GM18505 (cell line): ENCODE measurements at regions not wholly inside any gene's neighbourhood (a gene's known extent, or its start where the extent isn't known, plus 50 kb on each side); places are given as distances from the start of the nearest gene placed in this dataset.
"Not testable (repeated sequence)": the region's sequence is repeated elsewhere in the genome, so short reads cannot be mapped to it uniquely, and the experiment has no call there.

Experiments used
- ATAC-seq: cut with Tn5 transposase; IDR thresholded peaks from one replicate; pipeline ENCODE4 v1.9.1; 2021; ENCODE audit not compliant: unreplicated experiment
- POLR2A ChIP-seq: IDR thresholded peaks from 4 replicates; pipeline ENCODE4 v1.6.1; 2011; ENCODE audit warnings: borderline replicate concordance; ENCODE audit not compliant: insufficient read depth, insufficient read length; ENCODE audit errors: extremely low read depth

DNA sequence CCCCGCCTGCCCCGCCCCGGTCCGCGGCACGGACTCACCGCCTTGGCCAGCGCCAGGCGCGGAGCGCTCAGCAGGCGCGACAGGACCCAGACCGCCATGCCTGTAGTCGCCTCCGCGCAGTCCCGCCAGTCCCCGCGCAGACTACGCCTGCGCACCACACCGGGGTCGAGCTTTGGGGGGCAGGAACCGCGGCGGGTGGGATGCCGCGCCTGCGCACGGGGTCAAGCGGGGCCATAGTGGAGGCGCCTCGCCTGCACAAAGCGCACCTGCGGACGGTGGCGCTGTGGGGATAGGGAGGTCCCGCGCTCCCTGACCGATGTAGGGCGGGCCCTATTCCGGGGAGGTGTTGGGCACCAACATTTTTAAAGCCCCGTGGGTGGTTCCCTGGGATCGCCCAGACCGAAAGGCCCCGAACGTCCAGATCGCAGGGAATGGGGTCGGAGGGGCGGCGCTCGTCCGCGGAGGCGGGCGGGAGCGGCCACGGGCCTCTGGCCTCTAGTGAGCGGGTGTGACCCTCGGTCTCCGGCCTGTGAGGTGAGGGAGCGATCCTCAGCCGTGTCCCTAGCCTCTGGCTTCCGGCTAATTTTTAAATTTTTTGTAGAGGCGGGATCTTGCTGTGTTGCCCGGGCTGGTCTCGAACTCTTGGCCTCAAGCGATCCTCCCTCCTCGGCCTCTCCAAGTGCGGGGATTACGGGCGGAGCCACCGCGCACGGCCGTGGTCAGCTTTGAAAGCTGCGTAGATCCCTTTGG is 70.8 kb upstream of the LPCAT1 start:
- peak; percentile 94 for ATAC-seq
- TF ChIP-seq POLR2A: peak; percentile 62

DNA sequence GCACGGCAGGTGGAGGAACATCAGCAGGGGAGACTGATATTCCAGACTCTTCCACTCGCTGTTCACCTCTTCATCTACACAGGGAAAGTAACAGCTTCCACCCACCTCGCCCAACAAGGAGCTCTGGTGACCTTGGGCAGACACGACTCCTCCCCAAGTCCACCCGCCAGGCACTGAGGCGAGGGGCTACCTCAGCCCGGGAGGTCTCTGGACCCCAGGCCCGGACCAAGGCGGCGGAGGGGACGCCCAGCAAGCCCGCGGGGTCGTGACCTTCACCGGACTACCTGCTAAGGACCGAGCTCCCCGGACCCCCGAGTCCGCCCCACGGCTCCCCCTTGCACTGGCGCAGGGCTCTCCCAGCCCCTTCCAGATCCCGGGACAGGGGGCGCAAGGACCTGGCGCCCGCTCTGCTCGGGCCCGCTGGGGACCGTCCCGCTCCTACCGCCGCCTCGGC is 70.2 kb upstream of the LPCAT1 start:
- ATAC-seq: peak; percentile 16
- no peak for TF ChIP-seq POLR2A

DNA sequence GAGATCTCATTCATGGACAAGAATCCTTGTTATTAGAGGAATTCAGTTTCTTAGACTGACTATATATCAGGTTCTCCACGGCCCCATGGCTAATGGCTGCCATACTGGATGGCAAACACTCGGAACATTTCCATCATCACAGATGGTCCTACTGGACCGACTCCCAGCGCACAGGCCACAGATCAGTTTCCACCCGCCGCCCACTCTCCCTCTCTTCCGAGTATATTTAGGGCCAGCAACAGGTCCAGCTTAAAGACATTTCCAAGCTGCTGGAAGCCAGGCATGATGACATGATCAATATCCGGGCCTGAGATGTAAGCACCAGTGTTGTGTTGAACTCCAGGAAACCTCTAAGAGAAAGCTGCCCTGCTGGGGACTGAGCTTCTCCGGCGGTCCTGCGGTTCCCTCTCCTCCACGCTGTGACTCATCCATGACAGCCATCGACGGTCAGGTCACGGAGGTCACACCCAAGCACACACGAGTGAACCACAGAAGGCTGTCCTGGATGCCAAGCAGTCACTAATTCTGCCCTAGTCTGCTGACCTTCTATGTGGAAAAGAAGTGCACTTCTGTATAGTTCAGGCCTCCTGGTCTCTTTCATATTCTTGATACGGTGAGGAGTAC is 64.4 kb upstream of the LPCAT1 start:
- ATAC-seq: not testable (repeated sequence)

DNA sequence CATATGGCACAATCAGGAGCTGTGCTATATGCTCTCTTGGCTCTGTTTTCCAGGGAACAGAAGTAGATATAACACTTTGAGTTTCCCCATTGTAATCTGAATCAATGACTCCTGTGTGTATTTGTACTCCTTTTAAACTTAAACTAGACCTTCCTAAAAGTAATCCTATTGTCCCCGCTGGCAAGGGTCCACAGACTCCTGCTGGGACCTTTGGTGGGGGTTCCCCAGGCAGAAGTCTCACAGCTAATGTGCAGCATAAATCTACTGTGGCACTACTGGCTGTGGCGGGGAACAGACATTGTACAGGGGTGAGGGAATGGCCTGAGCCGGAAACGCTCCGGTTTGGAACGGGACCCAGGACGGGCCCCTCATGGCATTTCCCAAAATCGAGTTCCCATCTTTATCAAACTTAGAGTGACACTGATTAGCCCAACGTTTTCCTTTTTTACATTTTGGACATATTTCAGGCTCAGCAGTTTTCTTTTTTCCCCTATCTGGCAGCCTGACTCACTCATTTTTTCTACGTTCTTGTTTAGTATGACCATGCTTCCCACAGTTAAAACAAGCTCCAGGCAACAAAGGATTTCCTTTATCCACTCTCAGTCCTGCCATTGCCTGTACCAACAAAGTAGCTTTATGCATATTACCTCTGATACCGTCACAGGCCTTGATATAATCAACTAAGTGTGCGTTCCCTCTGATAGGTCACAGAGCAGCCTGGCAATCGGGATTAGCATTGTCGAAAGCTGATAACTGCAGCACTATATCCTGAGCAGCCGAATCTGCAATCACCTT is 59.5 kb upstream of the LPCAT1 start:
- ATAC-seq: not testable (repeated sequence)

DNA sequence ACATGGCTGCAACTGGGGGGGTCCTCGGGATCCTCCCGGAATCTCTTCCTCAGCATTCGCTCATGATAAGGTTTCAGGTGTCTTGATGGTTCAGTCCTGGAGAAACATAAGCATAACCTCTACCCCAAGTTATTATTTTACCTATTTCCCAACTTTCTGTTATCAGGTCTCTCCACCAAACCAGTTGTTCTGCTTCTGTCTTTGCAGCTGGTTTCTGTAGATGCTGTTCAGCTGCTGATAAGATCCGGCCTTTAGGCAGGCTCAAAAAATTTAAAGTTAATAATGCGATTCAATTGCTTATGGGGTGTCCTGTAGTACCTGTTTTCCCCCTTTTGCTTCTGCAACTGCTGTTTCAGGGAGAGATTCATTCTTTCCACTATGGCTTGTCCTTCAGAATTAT is 55.6 kb upstream of the LPCAT1 start:
- ATAC-seq: not testable (repeated sequence)

DNA sequence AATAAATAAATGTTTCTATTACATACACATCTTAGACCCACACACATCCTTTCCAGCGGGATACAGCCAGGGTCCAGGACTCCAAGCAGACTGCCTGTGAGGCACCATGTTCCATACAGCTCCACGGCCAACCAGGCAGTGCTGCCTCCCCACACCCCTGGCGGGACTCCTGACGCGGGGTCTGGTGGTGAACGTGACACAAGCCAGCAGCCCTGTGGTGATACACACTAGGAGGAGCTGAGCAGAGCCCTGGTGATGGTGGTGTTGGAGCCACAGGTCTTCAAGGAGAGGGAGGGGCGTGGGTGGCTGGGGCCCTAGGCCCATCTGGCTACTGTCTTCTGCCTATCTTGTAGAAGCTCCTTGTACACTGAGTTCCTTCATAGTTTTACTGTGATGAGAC is 53.1 kb upstream of the LPCAT1 start:
- ATAC-seq: not testable (repeated sequence)

DNA sequence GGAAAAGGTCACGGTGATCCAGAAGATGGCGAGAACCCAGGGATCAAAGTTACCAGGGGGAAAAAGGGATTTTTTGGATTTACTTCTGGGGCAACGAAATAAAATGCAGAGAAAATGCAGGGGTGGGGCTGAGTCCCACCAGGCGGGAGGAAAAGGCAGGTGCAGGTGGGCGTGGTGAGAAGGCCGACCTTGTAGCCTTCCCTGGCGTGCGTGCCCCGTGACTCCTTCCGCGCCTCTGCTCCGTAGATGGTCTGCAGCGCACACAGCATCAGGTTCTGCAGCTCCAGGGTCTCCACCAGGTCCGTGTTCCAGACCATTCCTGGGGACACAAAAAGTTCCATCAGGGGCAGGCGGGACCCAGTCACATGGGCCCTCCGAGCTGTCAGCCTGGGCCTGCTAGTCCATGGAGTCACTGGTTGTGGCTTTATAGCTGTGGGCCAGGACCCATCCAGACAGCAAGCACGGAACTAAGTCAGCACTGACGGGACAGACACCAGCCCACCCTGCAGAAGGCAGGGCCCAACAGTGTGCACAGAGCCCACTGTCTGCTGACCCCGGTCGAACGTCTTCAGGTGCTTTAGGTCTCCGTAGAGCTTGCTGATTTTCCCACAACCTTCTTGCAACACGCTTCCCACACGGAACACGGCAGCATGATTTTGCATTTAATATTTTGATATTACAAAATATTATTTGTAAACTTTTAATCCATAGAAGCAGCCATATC is 52.4 kb upstream of the LPCAT1 start:
- not testable (repeated sequence) for ATAC-seq

DNA sequence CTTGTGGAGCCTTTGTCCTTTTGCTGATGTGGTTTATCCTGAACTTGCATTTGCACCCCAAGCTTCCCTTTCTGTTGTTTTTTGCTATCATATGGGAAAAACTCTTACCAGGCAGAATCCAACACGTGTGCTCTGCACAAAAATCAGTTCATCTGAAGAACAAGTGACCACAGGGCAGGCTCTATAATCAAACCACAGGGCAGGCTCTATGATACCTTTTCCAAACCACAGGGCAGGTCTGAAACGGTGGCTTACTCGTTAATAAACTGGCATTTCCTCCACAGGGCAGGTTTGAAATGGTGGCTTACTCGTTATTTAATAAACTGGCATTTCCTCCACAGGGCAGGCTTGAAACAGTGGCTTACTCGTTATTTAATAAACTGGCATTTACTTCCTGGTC is 51.7 kb upstream of the LPCAT1 start:
- not testable (repeated sequence) for ATAC-seq

DNA sequence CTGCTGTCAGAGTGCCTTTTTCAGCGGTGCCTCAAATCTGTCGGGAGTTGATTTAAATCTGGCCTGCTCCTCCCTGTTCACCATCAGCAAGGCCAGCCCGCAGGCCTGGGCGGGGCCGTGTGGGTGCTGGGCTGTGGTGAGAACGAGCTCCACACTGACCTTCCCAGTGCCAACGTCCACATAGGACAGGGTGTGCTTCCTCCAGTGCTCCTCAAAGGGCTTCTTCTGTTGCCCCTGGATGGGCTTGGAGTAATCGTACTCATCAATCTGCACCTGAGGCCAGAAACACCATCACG is 50.2 kb upstream of the LPCAT1 start:
- ATAC-seq: not testable (repeated sequence)

DNA sequence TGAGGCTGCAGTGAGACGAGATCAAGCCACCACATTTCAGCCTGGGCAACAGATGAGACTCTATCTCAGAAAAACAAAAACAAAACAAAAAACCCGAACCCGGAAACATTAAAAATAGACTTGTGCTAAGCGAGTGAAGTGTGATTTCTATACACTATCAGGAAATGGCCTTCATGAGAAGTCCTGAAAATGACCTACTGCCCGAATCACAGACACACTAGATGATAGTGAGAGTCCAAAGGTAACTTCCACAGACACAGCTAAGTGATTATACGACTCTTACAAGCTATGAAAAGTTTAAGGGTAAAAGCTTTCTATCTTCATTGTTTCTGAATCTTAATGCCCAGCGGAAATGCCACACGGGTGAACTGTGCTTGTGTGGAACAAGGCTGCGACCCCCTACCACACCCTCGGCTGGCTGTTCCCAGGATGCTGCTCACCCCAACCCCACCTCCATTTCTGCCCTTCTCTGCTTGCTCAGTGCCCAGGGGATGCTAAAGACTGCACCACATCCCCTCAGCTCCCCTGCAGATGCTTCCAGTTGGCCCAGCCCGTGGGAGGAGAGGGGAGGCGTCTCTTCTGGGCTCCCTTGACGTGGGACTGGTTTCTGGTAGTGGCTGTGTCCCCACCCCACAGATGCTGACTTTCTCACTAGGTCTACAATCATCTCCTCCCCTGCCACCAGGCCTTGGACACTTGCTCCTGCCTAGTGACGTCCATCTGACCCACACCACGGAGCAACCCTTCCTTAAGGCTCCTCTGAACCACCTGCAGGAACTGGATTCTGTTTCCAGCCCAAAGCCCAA is 49.7 kb upstream of the LPCAT1 start:
- not testable (repeated sequence) for ATAC-seq
